A673 (cell line): ENCODE measurements at regions not wholly inside any gene's neighbourhood (a gene's known extent, or its start where the extent isn't known, plus 50 kb on each side); places are given as distances from the start of the nearest gene placed in this dataset.

Experiments
- BruUV-seq: library from RNA; stranded (reverse); fragments of 400-500 nt; replicated peaks from 2 replicates; lab custom pipeline; 2021; lab: Mats Ljungman, UMichigan
- CTCF ChIA-PET: fragments of 300-600 bp; sonication (Branson Sonifier 250); formaldehyde crosslinking; loops from one replicate; lab custom pipeline; 2022; ENCODE audit warnings: antibody characterized with exemption; lab: Charles Lee
- POLR2A ChIA-PET: fragments of 300-600 bp; sonication (Branson Sonifier 250); formaldehyde crosslinking; loops from one replicate; lab custom pipeline; 2022; ENCODE audit warnings: antibody characterized with exemption; ENCODE audit not compliant: low non-redundant PET; lab: Charles Lee
- DNase-seq: peaks from one replicate; pipeline ENCODE4 v3.0.0-alpha.2; 2015; ENCODE audit warnings: low spot score
- H3K27ac ChIP-seq: fragments of 200-600 bp; sonication (generic); 2 replicates; pipeline ENCODE4 v1.5.1; 2016; ENCODE audit warnings: mixed run types, low read depth, mild to moderate bottlenecking, mixed read lengths, antibody characterized with exemption, low read length; ENCODE audit not compliant: poor library complexity, severe bottlenecking
- H3K27me3 ChIP-seq: fragments of 200-600 bp; sonication (generic); replicated peaks from 2 replicates; pipeline ENCODE4 v1.6.1; 2017; ENCODE audit warnings: mixed run types, low read depth, mild to moderate bottlenecking, mixed read lengths, antibody characterized with exemption, low read length; ENCODE audit not compliant: insufficient read depth, poor library complexity
- H3K36me3 ChIP-seq: fragments of 200-600 bp; sonication (generic); 2 replicates; pipeline ENCODE4 v1.6.1; 2016; ENCODE audit warnings: mixed run types, mild to moderate bottlenecking, mixed read lengths, antibody characterized with exemption, low read length; ENCODE audit not compliant: insufficient read depth, poor library complexity, severe bottlenecking
- H3K4me1 ChIP-seq: fragments of 200-600 bp; sonication (generic); 2 replicates; pipeline ENCODE4 v1.6.1; 2017; ENCODE audit warnings: mixed run types, mild to moderate bottlenecking, mixed read lengths, antibody characterized with exemption, low read length; ENCODE audit not compliant: insufficient read depth, poor library complexity, severe bottlenecking
- H3K4me3 ChIP-seq: fragments of 200-600 bp; sonication (generic); 2 replicates; pipeline ENCODE4 v1.5.1; 2016; ENCODE audit warnings: low read depth, mixed run types, mild to moderate bottlenecking, mixed read lengths, low read length; ENCODE audit not compliant: poor library complexity, severe bottlenecking
- H3K9me3 ChIP-seq: fragments of 200-600 bp; sonication (generic); 2 replicates; pipeline ENCODE4 v1.6.1; 2016; ENCODE audit warnings: mixed run types, low read depth, mild to moderate bottlenecking, mixed read lengths, antibody characterized with exemption, low read length; ENCODE audit not compliant: poor library complexity, severe bottlenecking
- CTCF ChIP-seq: fragments of 300-800, 200-600 bp; sonication (generic); conservative IDR thresholded peaks from 2 replicates; pipeline ENCODE4 v1.5.1; 2017; ENCODE audit warnings: low read depth, mild to moderate bottlenecking, antibody characterized with exemption, low read length, moderate library complexity, mixed read lengths
- EZH2 ChIP-seq: fragments of 200-600 bp; sonication (generic); IDR thresholded peaks from 2 replicates; pipeline ENCODE4 v1.6.1; 2017; ENCODE audit warnings: borderline replicate concordance, low read depth, mild to moderate bottlenecking, mixed read lengths, antibody characterized with exemption, low read length; ENCODE audit not compliant: poor library complexity, severe bottlenecking
- intact Hi-C: fragments of 100-400 bp; cut with micrococcal nuclease; formaldehyde crosslinking; loops from one replicate; pipeline ENCODE4 v1.10.0; 2022; ENCODE audit not compliant: unreplicated experiment

GRCh38 chr1:90564164-90564563 lies 152.9 kb downstream of the BARHL2 start:
- intact Hi-C loops = no loop called here
- Histone ChIP-seq H3K27ac (no peak overlapping the region), H3K4me3 (no peak overlapping the region), H3K4me1 (peaks cover 7% of the 10 kb centered on the region), H3K27me3 (no peaks in the 10 kb centered on the region), H3K36me3 (no peaks in the 10 kb centered on the region), H3K9me3 (no peaks in the 10 kb centered on the region)
- ChIA-PET POLR2A (no interaction called here), CTCF (no interaction called here)
- TF ChIP-seq CTCF (no peak), EZH2 (no peak)
- DNase-seq = no peak
- BruUV-seq = no TSS peak

- Histone ChIP-seq H3K27me3 (no peaks in the 10 kb centered on the region), H3K9me3 (no peaks in the 10 kb centered on the region), H3K4me3 (no peak overlapping the region), H3K36me3 (no peaks in the 10 kb centered on the region), H3K27ac (no peak overlapping the region), H3K4me1 (peaks cover 12% of the 10 kb centered on the region)
- POLR2A ChIA-PET = no interaction called here
- DNase-seq = no peak
- intact Hi-C loops = no loop called here
- TF ChIP-seq CTCF (no peak), EZH2 (no peak)
- BruUV-seq = no TSS peak
- CTCF ChIA-PET = no interaction called here
These were observed 154.2 kb downstream of the BARHL2 start for GRCh38 chr1:90562892-90563291.

- no peaks in the 10 kb centered on the region for H3K36me3 ChIP-seq
- DNase-seq = peak; percentile 54
- POLR2A ChIA-PET = no interaction called here
- CTCF ChIA-PET = no interaction called here
- H3K4me1 ChIP-seq = peaks cover 12% of the 10 kb centered on the region
- no peaks in the 10 kb centered on the region for H3K9me3 ChIP-seq
- BruUV-seq = no TSS peak
- intact Hi-C loops = no loop called here
- H3K4me3 ChIP-seq = no peak overlapping the region
- H3K27ac ChIP-seq = no peak overlapping the region
- H3K27me3 ChIP-seq = no peaks in the 10 kb centered on the region
- TF ChIP-seq CTCF = peak; percentile 50
- no peak for TF ChIP-seq EZH2
These were observed 155.2 kb downstream of the BARHL2 start for GRCh38 chr1:90561911-90562310.
